ENCODE measurements at regions not wholly inside any gene's neighbourhood (a gene's known extent, or its start where the extent isn't known, plus 50 kb on each side); places are given as distances from the start of the nearest gene placed in this dataset.

DNA sequence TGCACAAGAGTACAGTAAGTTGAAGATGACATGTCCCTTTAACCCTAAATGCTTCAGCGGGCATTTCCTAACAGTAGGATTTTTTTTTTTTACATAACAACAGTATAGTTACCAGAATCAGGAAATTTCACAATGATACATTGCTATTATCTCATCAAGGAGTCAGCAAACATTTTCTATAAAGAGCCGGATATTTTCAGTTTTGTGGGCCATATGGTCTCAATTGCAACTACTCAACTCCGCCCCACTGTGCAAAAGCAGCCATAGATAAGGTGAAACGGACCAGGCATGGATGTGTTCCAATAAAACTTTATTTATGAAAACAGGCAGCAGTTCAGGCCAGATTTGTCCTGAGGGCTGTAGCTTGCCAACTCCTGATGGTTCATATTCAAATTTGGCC is 130.6 kb downstream of the SMAD6 start:
- peak in 1 of 2 donors; percentile 90 for DNase-seq (ENCODE audit: low read depth in 1 of 2, low spot score in 1 of 2)
- TF ChIP-seq, protein P1, sequence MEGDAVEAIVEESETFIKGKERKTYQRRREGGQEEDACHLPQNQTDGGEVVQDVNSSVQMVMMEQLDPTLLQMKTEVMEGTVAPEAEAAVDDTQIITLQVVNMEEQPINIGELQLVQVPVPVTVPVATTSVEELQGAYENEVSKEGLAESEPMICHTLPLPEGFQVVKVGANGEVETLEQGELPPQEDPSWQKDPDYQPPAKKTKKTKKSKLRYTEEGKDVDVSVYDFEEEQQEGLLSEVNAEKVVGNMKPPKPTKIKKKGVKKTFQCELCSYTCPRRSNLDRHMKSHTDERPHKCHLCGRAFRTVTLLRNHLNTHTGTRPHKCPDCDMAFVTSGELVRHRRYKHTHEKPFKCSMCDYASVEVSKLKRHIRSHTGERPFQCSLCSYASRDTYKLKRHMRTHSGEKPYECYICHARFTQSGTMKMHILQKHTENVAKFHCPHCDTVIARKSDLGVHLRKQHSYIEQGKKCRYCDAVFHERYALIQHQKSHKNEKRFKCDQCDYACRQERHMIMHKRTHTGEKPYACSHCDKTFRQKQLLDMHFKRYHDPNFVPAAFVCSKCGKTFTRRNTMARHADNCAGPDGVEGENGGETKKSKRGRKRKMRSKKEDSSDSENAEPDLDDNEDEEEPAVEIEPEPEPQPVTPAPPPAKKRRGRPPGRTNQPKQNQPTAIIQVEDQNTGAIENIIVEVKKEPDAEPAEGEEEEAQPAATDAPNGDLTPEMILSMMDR (IDR thresholded peaks at IDR 0.05; ENCODE audit: low read depth, low read length) = no peak
- H3K36me3 ChIP-seq = no peaks in the 10 kb centered on the region

DNA sequence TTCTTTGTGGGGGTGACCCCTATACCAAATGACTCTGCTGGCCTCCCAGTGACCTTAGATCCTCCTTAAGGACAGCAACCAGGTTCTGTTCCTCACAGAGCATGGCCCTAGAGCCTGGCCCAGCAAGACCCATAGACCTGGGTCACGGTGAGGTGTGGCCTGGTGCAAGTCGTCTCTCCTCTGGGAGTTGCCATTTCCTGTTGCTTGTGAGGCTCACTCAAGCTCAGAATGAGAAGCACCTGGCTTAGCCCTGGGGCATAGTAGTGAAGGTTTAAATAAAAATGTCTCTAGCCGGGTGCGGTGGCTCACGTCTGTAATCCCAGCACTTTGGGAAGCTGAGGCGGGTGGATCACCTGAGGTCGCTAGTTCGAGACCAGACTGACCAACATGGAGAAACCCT is 131.3 kb downstream of the SMAD6 start:
- TF ChIP-seq, protein P1 (IDR thresholded peaks at IDR 0.05; ENCODE audit: low read depth, low read length) = no peak
- H3K4me3 ChIP-seq = no peak overlapping the region
- no peaks in the 10 kb centered on the region for H3K27me3 ChIP-seq
- no peaks in the 10 kb centered on the region for H3K36me3 ChIP-seq
- H3K4me1 ChIP-seq (ENCODE audit: low read depth) = peaks cover 37% of the 10 kb centered on the region
- H3K9me3 ChIP-seq (ENCODE audit: low read depth) = no peaks in the 10 kb centered on the region
- peak overlapping the region; percentile 4 for H3K27ac ChIP-seq
- DNase-seq (ENCODE audit: low read depth in 1 of 2, low spot score in 1 of 2) = no peak

More for the DNA sequence above, 130.6 kb downstream of the SMAD6 start:
- Histone ChIP-seq H3K27me3 (no peaks in the 10 kb centered on the region), H3K9me3 (ENCODE audit: low read depth) (no peaks in the 10 kb centered on the region), H3K4me3 (no peak overlapping the region), H3K4me1 (ENCODE audit: low read depth) (peaks cover 40% of the 10 kb centered on the region), H3K27ac (peak overlapping the region; percentile 4)

DNA sequence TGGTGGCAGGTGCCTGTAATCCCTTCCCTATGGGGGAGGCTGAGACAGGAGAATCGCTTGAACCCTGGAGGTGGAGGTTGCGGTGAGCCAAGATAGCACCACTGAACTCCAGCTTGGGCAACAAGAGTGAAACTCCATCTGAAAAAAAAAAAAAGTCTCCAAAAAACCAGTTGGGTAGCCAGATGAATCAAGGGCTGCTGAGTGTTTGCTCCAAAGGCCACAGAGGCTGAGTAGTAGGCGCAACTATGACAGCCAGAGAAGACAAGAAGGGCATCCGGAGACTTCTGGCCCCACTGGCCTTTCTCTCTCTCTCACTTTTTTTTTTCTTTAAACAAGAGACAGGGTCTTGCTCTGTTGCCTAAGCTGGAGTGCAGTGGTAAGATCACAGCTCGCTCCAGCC is 131.8 kb downstream of the SMAD6 start:
- no peaks in the 10 kb centered on the region for H3K9me3 ChIP-seq (ENCODE audit: low read depth)
- DNase-seq (ENCODE audit: low read depth in 1 of 2, low spot score in 1 of 2) = no peak
- TF ChIP-seq, protein P1 (IDR thresholded peaks at IDR 0.05; ENCODE audit: low read depth, low read length) = no peak
- H3K27me3 ChIP-seq = no peaks in the 10 kb centered on the region
- H3K27ac ChIP-seq = peak overlapping the region; percentile 98
- no peaks in the 10 kb centered on the region for H3K36me3 ChIP-seq
- no peak overlapping the region for H3K4me3 ChIP-seq
- peaks cover 38% of the 10 kb centered on the region for H3K4me1 ChIP-seq (ENCODE audit: low read depth)

DNA sequence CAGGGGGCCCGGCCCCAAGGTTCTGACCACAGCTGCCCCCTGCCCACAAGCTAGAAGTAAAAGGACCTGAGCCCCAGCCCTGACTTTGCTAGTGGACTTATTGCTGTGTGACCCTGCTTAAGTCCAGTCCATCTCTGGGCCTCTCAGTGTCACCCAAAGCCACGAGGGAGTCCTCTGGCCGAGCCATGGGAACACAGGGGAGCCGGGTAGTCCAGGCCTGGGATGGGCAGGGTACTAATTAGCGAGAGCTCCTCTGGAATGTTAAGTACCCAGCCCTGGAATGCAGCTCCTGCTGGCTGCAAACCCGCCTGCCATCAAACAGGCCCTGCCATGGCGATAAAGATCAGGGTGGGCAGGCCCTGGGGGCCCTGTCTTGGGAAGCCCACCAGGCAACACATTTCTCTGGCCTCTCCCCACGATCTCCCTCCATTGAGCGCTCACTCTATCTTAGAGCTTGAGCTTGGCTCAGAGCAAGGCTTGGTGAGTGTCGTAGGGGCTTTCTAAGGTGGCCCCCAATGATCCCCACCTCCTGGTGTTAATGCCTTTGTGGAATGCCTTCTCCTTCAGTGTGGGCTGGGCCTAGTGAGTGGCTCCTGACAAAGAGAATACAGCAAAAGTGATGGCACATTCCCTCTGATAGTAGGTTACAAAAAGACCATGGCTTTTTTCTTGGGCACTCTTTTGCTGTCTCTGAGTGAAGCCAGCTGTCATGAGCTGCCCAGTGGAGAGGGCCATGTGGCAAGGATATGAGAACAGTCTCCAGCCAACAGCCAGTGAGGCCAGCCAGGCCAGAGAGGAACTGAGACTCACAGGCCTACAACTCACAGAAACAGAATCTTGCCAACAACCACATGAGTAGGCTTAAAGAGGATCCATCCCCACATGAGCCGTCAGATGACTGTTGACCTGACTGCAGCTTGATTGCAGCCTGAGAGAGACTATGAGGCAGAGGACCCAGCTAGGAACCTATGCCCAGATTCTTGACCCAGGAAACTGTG is 133.1 kb downstream of the SMAD6 start:
- TF ChIP-seq, protein P1 (IDR thresholded peaks at IDR 0.05; ENCODE audit: low read depth, low read length) = no peak
- Histone ChIP-seq H3K36me3 (no peaks in the 10 kb centered on the region), H3K4me3 (no peak overlapping the region), H3K27ac (peak overlapping the region; percentile 98), H3K4me1 (ENCODE audit: low read depth) (peaks cover 29% of the 10 kb centered on the region), H3K9me3 (ENCODE audit: low read depth) (no peaks in the 10 kb centered on the region), H3K27me3 (no peaks in the 10 kb centered on the region)
- DNase-seq (ENCODE audit: low read depth in 1 of 2, low spot score in 1 of 2) = peak; percentile 31 to 91

DNA sequence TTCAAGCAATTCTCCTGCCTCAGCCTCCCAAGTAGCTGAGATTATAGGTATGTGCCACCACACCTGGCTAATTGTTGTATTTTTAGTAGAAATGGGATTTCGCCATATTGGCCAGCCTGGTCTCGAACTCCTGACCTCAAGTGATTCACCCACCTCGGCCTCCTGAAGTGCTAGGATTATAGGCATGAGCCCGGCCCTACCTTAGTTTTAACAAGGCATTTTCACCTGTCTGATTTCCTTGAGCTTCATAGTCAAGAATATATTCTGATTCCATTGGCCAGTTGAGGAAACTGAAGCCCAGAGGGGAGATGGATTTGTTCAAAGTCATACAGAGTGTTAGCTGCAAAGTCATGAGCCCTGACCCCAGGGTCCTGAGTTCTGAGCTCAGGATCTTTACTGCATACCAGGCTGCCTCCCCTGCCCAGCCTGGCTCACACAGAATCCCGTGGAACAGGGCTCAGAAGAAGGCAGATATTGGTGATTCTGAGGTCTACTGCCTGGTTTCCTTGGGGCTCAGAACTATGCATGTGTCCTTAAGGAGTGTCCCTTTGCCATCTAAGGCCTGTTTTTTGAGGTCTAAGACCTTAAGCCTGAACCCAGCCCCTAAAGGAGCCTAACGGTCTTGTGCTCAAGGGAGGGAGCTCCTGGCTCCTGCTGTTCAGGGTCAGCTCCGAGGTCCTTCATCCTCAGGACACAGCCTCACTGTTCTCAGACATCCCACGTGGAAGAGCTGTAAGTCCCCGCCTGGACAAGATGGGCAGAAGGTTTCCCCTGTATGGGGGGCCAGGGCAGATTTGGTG is 134.4 kb downstream of the SMAD6 start:
- Histone ChIP-seq H3K36me3 (no peaks in the 10 kb centered on the region), H3K4me1 (ENCODE audit: low read depth) (peaks cover 28% of the 10 kb centered on the region), H3K4me3 (no peak overlapping the region), H3K9me3 (ENCODE audit: low read depth) (no peaks in the 10 kb centered on the region), H3K27ac (peak overlapping the region; percentile 98), H3K27me3 (no peaks in the 10 kb centered on the region)
- no peak for DNase-seq (ENCODE audit: low read depth in 1 of 2, low spot score in 1 of 2)
- TF ChIP-seq, protein P1 (IDR thresholded peaks at IDR 0.05; ENCODE audit: low read depth, low read length) = no peak
